HG03442 (cell line): ENCODE measurements at regions not wholly inside any gene's neighbourhood (a gene's known extent, or its start where the extent isn't known, plus 50 kb on each side); places are given as distances from the start of the nearest gene placed in this dataset.
"Not testable (repeated sequence)": the region's sequence is repeated elsewhere in the genome, so short reads cannot be mapped to it uniquely, and the experiment has no call there.

ENCODE experiments used
- ATAC-seq: cut with Tn5 transposase; IDR thresholded peaks from one replicate; pipeline ENCODE4 v1.9.1; 2021; ENCODE audit warnings: mild to moderate bottlenecking, moderate library complexity; ENCODE audit not compliant: unreplicated experiment

- no peak for ATAC-seq
These were observed 842.7 kb downstream of the STPG2 start for GRCh38 chr4:97300561-97300960.

- no peak for ATAC-seq
These were observed 837.9 kb downstream of the STPG2 start for GRCh38 chr4:97305351-97305750.

- no peak for ATAC-seq
These were observed 834.2 kb downstream of the STPG2 start for GRCh38 chr4:97309121-97309520.

- no peak for ATAC-seq
These were observed 826.1 kb downstream of the STPG2 start for GRCh38 chr4:97317201-97317600.

GRCh38 chr4:97317671-97318070, 825.6 kb downstream of the STPG2 start:
- no peak for ATAC-seq

- ATAC-seq, result not testable (repeated sequence)
These were observed 817.5 kb downstream of the STPG2 start for GRCh38 chr4:97325751-97326150.

GRCh38 chr4:97330917-97331316, 812.4 kb downstream of the STPG2 start:
- no peak for ATAC-seq

GRCh38 chr4:97334348-97334747, 808.9 kb downstream of the STPG2 start:
- no peak for ATAC-seq

GRCh38 chr4:97349468-97350186, 793.6 kb downstream of the STPG2 start:
- no peak for ATAC-seq

GRCh38 chr4:97353876-97354275, 789.4 kb downstream of the STPG2 start:
- ATAC-seq, result no peak

- ATAC-seq, result no peak
These were observed 783.5 kb downstream of the STPG2 start for GRCh38 chr4:97359826-97360225.

GRCh38 chr4:97360733-97361132, 782.5 kb downstream of the STPG2 start:
- no peak for ATAC-seq

- no peak for ATAC-seq
These were observed 775.4 kb downstream of the STPG2 start for GRCh38 chr4:97367878-97368277.

GRCh38 chr4:97370568-97370967, 772.7 kb downstream of the STPG2 start:
- no peak for ATAC-seq

- no peak for ATAC-seq
These were observed 768.8 kb downstream of the STPG2 start for GRCh38 chr4:97374526-97374925.

- ATAC-seq, result no peak
These were observed 756.3 kb downstream of the STPG2 start for GRCh38 chr4:97386969-97387368.

GRCh38 chr4:97394653-97395052, 748.6 kb downstream of the STPG2 start:
- ATAC-seq, result no peak

- no peak for ATAC-seq
These were observed 747.2 kb downstream of the STPG2 start for GRCh38 chr4:97396097-97396496.

- ATAC-seq, result no peak
These were observed 746.7 kb downstream of the STPG2 start for GRCh38 chr4:97396605-97397004.

- ATAC-seq, result no peak
These were observed 738.3 kb downstream of the STPG2 start for GRCh38 chr4:97404876-97405523.

GRCh38 chr4:97411356-97411755, 731.9 kb downstream of the STPG2 start:
- ATAC-seq, result no peak

- ATAC-seq, result no peak
These were observed 730.9 kb downstream of the STPG2 start for GRCh38 chr4:97412331-97412730.

GRCh38 chr4:97414161-97414560, 729.1 kb downstream of the STPG2 start:
- no peak for ATAC-seq
